GM18502 (cell line): ENCODE measurements at regions not wholly inside any gene's neighbourhood (a gene's known extent, or its start where the extent isn't known, plus 50 kb on each side); places are given as distances from the start of the nearest gene placed in this dataset.

Source experiments
- ATAC-seq: cut with Tn5 transposase; IDR thresholded peaks from one replicate; pipeline ENCODE4 v1.9.1; 2021; ENCODE audit warnings: mild to moderate bottlenecking; ENCODE audit not compliant: unreplicated experiment, poor library complexity

GRCh38 chr12:34289431-34290380 lies 267.4 kb downstream of the ALG10 start:
- no peak for ATAC-seq

- ATAC-seq, result no peak
These were observed 268.2 kb downstream of the ALG10 start for GRCh38 chr12:34290381-34290995.

GRCh38 chr12:34291001-34291400 lies 268.7 kb downstream of the ALG10 start:
- no peak for ATAC-seq

GRCh38 chr12:34291426-34291901 lies 269.2 kb downstream of the ALG10 start:
- no peak for ATAC-seq

- ATAC-seq, result no peak
These were observed 270.7 kb downstream of the ALG10 start for GRCh38 chr12:34292736-34293625.

GRCh38 chr12:34294137-34294536 lies 271.8 kb downstream of the ALG10 start:
- ATAC-seq, result no peak

- no peak for ATAC-seq
These were observed 272.5 kb downstream of the ALG10 start for GRCh38 chr12:34294671-34295365.

GRCh38 chr12:34295366-34296142 lies 273.3 kb downstream of the ALG10 start:
- ATAC-seq, result no peak

GRCh38 chr12:34296143-34297041 lies 274.1 kb downstream of the ALG10 start:
- ATAC-seq, result no peak

- no peak for ATAC-seq
These were observed 275.0 kb downstream of the ALG10 start for GRCh38 chr12:34297126-34297789.

GRCh38 chr12:34297790-34298164 lies 275.5 kb downstream of the ALG10 start:
- ATAC-seq, result no peak

GRCh38 chr12:34298176-34298970 lies 276.1 kb downstream of the ALG10 start:
- no peak for ATAC-seq

GRCh38 chr12:34298971-34299801 lies 276.9 kb downstream of the ALG10 start:
- no peak for ATAC-seq

- ATAC-seq, result no peak
These were observed 277.5 kb downstream of the ALG10 start for GRCh38 chr12:34299802-34300193.

GRCh38 chr12:34300376-34301250 lies 278.3 kb downstream of the ALG10 start:
- no peak for ATAC-seq
